ENCODE measurements at regions not wholly inside any gene's neighbourhood (a gene's known extent, or its start where the extent isn't known, plus 50 kb on each side); places are given as distances from the start of the nearest gene placed in this dataset.
"Not testable (repeated sequence)": the region's sequence is repeated elsewhere in the genome, so short reads cannot be mapped to it uniquely, and the experiment has no call there.

- TF ChIP-seq CTCF, POLR2A (IDR thresholded peaks at IDR 0.05): not testable (repeated sequence)
Observed at GRCh38 chr6:142015463-142015862, 117.3 kb upstream of the GJE1 start.
